ENCODE measurements at regions not wholly inside any gene's neighbourhood (a gene's known extent, or its start where the extent isn't known, plus 50 kb on each side); places are given as distances from the start of the nearest gene placed in this dataset.

DNA sequence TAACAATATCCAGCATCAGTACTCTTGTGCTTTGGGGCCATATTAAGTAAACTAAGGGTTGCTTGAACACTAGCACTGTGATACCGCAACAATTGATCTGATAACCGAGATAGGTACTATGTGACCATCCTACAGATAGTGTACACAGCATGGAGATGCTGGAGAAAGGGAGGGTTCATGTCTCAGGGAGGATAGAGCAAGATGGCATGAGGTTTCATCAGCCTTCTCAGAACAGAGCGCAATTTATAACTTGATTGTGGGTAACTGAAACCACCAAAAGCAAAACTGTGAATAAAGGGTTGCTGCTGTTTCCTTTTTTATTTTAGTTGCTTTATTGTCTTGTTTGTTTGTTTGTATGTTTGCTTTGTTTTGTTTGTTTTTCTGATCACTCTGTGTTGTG lies 1449.7 kb downstream of the PCDH7 start:
- no peak overlapping the region for H3K23ac ChIP-seq (ENCODE audit: insufficient read length)
- WGBS, 2 experiments (ENCODE audit: extremely low coverage in 1 of 2, insufficient coverage in 1 of 2, insufficient read length in 1 of 2, insufficient replicate concordance in 2 of 2, low coverage in 1 of 2, low lambda C conversion rate in 2 of 2, missing lambda C conversion rate in 1 of 2) = 97% methylated on average over 3 of the region's 3 CpGs; no CpG with 5 or more reads in 1 of the 2 experiments
- no peak overlapping the region for H2BK15ac ChIP-seq (ENCODE audit: low read length)
- no peaks in the 10 kb centered on the region for H3K36me3 ChIP-seq (ENCODE audit: control insufficient read depth in 2 of 4, insufficient read depth in 4 of 4, low read length in 3 of 4)
- no peak overlapping the region for H3K27ac ChIP-seq (ENCODE audit: low read depth, low read length)
- H4K8ac ChIP-seq (ENCODE audit: extremely low read depth, insufficient read depth, low read length) = no peak overlapping the region
- no peak overlapping the region for H3K4me2 ChIP-seq (ENCODE audit: insufficient read depth in 1 of 2, low read depth in 2 of 2, low read length in 2 of 2)
- no peak overlapping the region for H4K91ac ChIP-seq (replicated peaks; ENCODE audit: insufficient read length, low read length)
- CTCF ChIA-PET (ENCODE audit: partially characterized antibody) = no interaction called here
- POLR2A ChIA-PET (ENCODE audit: partially characterized antibody) = no interaction called here
- no peak overlapping the region for H2AFZ ChIP-seq (ENCODE audit: low read length)
- H3K79me2 ChIP-seq (ENCODE audit: control insufficient read depth in 1 of 2, insufficient read depth in 2 of 2, low read length in 2 of 2) = no peaks in the 10 kb centered on the region
- DNase-seq (ENCODE audit: low read depth in 1 of 2, low spot score in 2 of 2) (no peak), FAIRE-seq (no peak)
- no peak overlapping the region for H3K56ac ChIP-seq (replicated peaks; ENCODE audit: insufficient read length, low read depth, low read length)
- no peaks in the 10 kb centered on the region for H4K20me1 ChIP-seq (replicated peaks in 1 of 2; ENCODE audit: control insufficient read depth in 1 of 2, insufficient read depth in 2 of 2, low read length in 2 of 2)
- no peak overlapping the region for H2BK5ac ChIP-seq (ENCODE audit: low read depth, low read length)
- no peak for TF ChIP-seq TCF12 (IDR thresholded peaks at IDR 0.05; ENCODE audit: low read depth, low read length)
- no peak for TF ChIP-seq CEBPB (IDR thresholded peaks at IDR 0.05; ENCODE audit: low read depth, low read length)
- TF ChIP-seq HDAC6 (IDR thresholded peaks at IDR 0.05; ENCODE audit: low read depth, low read length) = no peak
- no peak for TF ChIP-seq RBBP5 (IDR thresholded peaks at IDR 0.05; ENCODE audit: borderline replicate concordance, low read depth, low read length)
- TF ChIP-seq JUND (IDR thresholded peaks at IDR 0.05; ENCODE audit: low read length) = no peak
- no peak for TF ChIP-seq GABPA (IDR thresholded peaks at IDR 0.05; ENCODE audit: borderline replicate concordance, insufficient read depth, low read length)
- TF ChIP-seq, protein P1, sequence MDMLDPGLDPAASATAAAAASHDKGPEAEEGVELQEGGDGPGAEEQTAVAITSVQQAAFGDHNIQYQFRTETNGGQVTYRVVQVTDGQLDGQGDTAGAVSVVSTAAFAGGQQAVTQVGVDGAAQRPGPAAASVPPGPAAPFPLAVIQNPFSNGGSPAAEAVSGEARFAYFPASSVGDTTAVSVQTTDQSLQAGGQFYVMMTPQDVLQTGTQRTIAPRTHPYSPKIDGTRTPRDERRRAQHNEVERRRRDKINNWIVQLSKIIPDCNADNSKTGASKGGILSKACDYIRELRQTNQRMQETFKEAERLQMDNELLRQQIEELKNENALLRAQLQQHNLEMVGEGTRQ (IDR thresholded peaks at IDR 0.05; ENCODE audit: low read length) = no peak
- TF ChIP-seq TAF1 (IDR thresholded peaks at IDR 0.05; ENCODE audit: low read depth, low read length) = no peak
- no peak for TF ChIP-seq POU5F1 (IDR thresholded peaks at IDR 0.05; ENCODE audit: low read depth, low read length)
- no peak for TF ChIP-seq NANOG (IDR thresholded peaks at IDR 0.05; ENCODE audit: insufficient read depth, low read depth, low read length, poor library complexity, severe bottlenecking)
- no peak for TF ChIP-seq SIRT6 (IDR thresholded peaks at IDR 0.05; ENCODE audit: low read length)
- no peak for TF ChIP-seq SRF (IDR thresholded peaks at IDR 0.05; ENCODE audit: low read depth, low read length)
- no peak for TF ChIP-seq GTF2F1 (IDR thresholded peaks at IDR 0.05; ENCODE audit: borderline replicate concordance, low read depth, low read length)
- no peak for TF ChIP-seq SP4 (IDR thresholded peaks at IDR 0.05; ENCODE audit: low read length)
- H2BK12ac ChIP-seq (ENCODE audit: low read depth, low read length) = no peak overlapping the region
- H3K27me3 ChIP-seq (replicated peaks in 1 of 4; ENCODE audit: control insufficient read depth in 3 of 4, extremely low read depth in 1 of 4, insufficient read depth in 3 of 4, low read length in 3 of 4) = no peaks in the 10 kb centered on the region
- H3K23me2 ChIP-seq (ENCODE audit: low read depth, low read length) = no peaks in the 10 kb centered on the region
- 0 out of 4 replicates have a peak, but pooled peaks cover 2 to 3% of the 10 kb centered on the region in 2 experiments for H3K9me3 ChIP-seq (ENCODE audit: insufficient read depth in 2 of 2, low read depth in 1 of 2, low read length in 1 of 2)
- no peak overlapping the region for H2AK5ac ChIP-seq (ENCODE audit: low read depth, low read length)
- H3K4ac ChIP-seq (replicated peaks; ENCODE audit: insufficient read length, low read depth, low read length) = no peak overlapping the region
- no peak overlapping the region for H3K9ac ChIP-seq (replicated peaks in 1 of 4; ENCODE audit: extremely low read depth in 1 of 4, low read depth in 3 of 4, low read length in 3 of 4)
- no peaks in the 10 kb centered on the region for H3K4me1 ChIP-seq (replicated peaks in 1 of 4; ENCODE audit: control insufficient read depth in 3 of 4, insufficient read depth in 4 of 4, low read length in 3 of 4)
- H2BK120ac ChIP-seq (replicated peaks; ENCODE audit: low read depth, low read length) = no peak overlapping the region
- no peak overlapping the region for H3K14ac ChIP-seq (ENCODE audit: insufficient read length)
- no peak overlapping the region for H3K4me3 ChIP-seq (ENCODE audit: extremely low read depth in 1 of 4, insufficient read depth in 2 of 4, low read depth in 3 of 4, low read length in 4 of 4)
- no peak overlapping the region for H2BK20ac ChIP-seq (ENCODE audit: low read length)
- H3K18ac ChIP-seq (ENCODE audit: extremely low read depth, low read length) = no peak overlapping the region
- no peak overlapping the region for H4K5ac ChIP-seq (ENCODE audit: insufficient read length, low read depth, low read length)
- no peaks in the 10 kb centered on the region for H3K79me1 ChIP-seq (ENCODE audit: low read depth, low read length)
